ENCODE measurements at regions not wholly inside any gene's neighbourhood (a gene's known extent, or its start where the extent isn't known, plus 50 kb on each side); places are given as distances from the start of the nearest gene placed in this dataset.

DNA sequence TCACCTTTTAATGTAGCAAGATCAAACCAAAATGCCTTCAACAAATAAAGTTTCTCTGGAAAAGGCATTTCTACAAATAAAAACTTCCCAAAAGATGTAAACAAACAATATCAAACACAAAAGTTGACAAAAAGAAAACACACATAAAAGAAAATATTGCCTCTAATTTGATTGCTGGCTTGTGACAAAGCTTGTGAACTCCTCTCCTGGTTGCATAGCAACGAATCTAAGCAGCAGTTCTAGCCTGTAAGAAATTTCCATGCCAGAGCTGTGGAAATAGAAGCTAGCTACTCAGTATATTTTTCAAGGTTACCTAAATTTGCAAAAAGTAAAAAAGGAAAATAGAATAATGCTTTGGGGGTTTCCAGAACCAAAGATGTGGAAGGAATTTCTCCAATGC lies 173.9 kb upstream of the CDK1 start:
- Histone ChIP-seq H3K27ac (no peak overlapping the region), H3K27me3 (replicated peaks in 1 of 7) (no peaks in the 10 kb centered on the region), H3K9me3 (no peaks in the 10 kb centered on the region), H3K36me3 (no peaks in the 10 kb centered on the region), H3K4me3 (no peak overlapping the region), H3K4me1 (peaks cover 0 to 4% (median 0%) of the 10 kb centered on the region in 6 donors)
- intact Hi-C loops (cut with DNase I; ENCODE audit: low total_unique reads): no loop called here
- TF ChIP-seq POLR2AphosphoS5 (IDR thresholded peaks at IDR 0.05): no peak
- TF ChIP-seq, protein P1, sequence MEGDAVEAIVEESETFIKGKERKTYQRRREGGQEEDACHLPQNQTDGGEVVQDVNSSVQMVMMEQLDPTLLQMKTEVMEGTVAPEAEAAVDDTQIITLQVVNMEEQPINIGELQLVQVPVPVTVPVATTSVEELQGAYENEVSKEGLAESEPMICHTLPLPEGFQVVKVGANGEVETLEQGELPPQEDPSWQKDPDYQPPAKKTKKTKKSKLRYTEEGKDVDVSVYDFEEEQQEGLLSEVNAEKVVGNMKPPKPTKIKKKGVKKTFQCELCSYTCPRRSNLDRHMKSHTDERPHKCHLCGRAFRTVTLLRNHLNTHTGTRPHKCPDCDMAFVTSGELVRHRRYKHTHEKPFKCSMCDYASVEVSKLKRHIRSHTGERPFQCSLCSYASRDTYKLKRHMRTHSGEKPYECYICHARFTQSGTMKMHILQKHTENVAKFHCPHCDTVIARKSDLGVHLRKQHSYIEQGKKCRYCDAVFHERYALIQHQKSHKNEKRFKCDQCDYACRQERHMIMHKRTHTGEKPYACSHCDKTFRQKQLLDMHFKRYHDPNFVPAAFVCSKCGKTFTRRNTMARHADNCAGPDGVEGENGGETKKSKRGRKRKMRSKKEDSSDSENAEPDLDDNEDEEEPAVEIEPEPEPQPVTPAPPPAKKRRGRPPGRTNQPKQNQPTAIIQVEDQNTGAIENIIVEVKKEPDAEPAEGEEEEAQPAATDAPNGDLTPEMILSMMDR (IDR thresholded peaks at IDR 0.05 in 8 of 11, conservative IDR thresholded peaks at IDR 0.05 in 3 of 11): no peak
- no peak for TF ChIP-seq POLR2A (IDR thresholded peaks at IDR 0.05)
- DNase-seq: no peak
- 67 to 84% (median 73%) methylated on average over 1 of the region's 1 CpG for WGBS, 5 donors

DNA sequence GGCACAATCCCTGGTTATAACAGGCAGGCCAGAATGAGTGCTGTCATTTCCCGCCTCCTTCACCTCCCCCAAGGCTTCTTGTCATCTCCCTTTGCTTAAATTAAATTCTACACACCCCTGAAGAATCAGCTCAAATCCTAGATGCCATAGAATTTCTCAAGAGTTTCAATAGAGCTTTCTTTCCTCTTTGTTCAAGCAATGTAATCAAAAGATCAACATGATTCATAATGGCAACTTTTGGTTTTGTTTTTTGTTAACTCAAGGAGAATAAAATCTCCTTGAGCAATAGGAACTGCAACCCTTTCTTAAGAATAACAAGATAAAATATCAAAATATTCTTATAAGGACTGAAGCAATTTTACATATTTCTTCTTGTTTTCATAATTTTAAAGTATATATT lies 180.8 kb upstream of the CDK1 start:
- WGBS, 5 donors: 88 to 100% (median 96%) methylated on average over 1 of the region's 1 CpG
- Histone ChIP-seq H3K9me3 (no peaks in the 10 kb centered on the region), H3K36me3 (no peaks in the 10 kb centered on the region), H3K4me1 (no peaks in the 10 kb centered on the region), H3K27me3 (replicated peaks in 1 of 7) (no peaks in the 10 kb centered on the region), H3K4me3 (no peak overlapping the region), H3K27ac (no peak overlapping the region)
- DNase-seq: no peak
- intact Hi-C loops (cut with DNase I; ENCODE audit: low total_unique reads): no loop called here
- TF ChIP-seq, protein P1 (IDR thresholded peaks at IDR 0.05 in 8 of 11, conservative IDR thresholded peaks at IDR 0.05 in 3 of 11): no peak
- no peak for TF ChIP-seq POLR2AphosphoS5 (IDR thresholded peaks at IDR 0.05)
- no peak for TF ChIP-seq POLR2A (IDR thresholded peaks at IDR 0.05)

DNA sequence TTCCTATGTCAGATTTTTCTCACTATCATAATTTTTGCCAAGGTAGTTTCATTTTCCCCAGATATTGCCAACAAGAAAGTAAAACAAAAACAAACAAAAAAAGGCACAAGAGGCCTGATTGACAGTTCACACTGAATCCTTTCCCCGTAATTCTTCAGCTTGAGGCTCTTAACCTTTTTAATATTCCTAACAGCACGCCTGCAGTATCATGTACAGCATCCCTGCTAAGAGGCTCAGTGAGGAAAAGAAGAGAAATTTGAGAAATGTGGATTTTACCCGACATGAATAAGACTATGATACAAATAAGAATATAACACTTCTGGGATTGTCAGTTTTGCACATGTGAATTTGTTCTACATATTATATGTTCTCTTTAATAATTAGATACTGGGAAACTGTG lies 182.4 kb upstream of the CDK1 start:
- DNase-seq: no peak
- WGBS, 5 donors: 88 to 93% (median 89%) methylated on average over 3 of the region's 3 CpGs
- H3K9me3 ChIP-seq: no peaks in the 10 kb centered on the region
- peaks cover 0 to 1% (median 0%) of the 10 kb centered on the region in 6 donors for H3K36me3 ChIP-seq
- intact Hi-C loops (cut with DNase I; ENCODE audit: low total_unique reads): no loop called here
- H3K27ac ChIP-seq: no peak overlapping the region
- no peaks in the 10 kb centered on the region for H3K27me3 ChIP-seq (replicated peaks in 1 of 7)
- no peak overlapping the region for H3K4me3 ChIP-seq
- no peak for TF ChIP-seq POLR2A (IDR thresholded peaks at IDR 0.05)
- TF ChIP-seq POLR2AphosphoS5 (IDR thresholded peaks at IDR 0.05): no peak
- TF ChIP-seq, protein P1 (IDR thresholded peaks at IDR 0.05 in 8 of 11, conservative IDR thresholded peaks at IDR 0.05 in 3 of 11): no peak
- H3K4me1 ChIP-seq: no peaks in the 10 kb centered on the region

DNA sequence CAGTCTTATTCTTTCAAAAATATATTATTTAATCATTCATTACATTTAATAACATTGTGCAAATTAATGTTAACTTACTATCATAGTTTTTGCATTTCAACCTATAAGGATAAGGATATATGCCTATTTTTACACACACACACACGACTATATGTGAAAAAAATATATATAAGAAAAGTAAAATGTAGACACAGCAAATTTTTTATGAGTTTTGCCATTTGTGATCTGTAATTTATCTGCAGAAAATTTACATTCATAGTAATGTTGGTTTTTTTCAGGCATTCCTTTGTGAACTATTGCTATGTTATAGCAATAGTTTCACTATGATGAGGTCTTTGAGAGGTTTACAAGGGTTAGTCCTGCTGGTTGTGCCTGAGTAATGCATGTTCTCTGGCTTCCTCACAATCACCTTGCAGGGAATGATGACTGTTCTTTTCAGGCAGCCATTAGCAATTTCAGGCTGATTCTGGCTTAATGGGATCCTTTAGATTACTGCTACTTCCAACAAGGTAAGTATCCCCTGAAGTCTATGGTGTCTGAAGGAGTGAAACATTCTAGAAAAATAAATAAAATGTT lies 183.7 kb upstream of the CDK1 start:
- DNase-seq: no peak
- WGBS, 5 donors: 69 to 85% (median 75%) methylated on average over 1 of the region's 1 CpG
- H3K9me3 ChIP-seq: no peaks in the 10 kb centered on the region
- H3K27ac ChIP-seq: no peak overlapping the region
- TF ChIP-seq POLR2AphosphoS5 (IDR thresholded peaks at IDR 0.05) (no peak), POLR2A (IDR thresholded peaks at IDR 0.05) (no peak)
- TF ChIP-seq, protein P1 (IDR thresholded peaks at IDR 0.05 in 8 of 11, conservative IDR thresholded peaks at IDR 0.05 in 3 of 11): no peak
- peaks cover 0 to 6% (median 0%) of the 10 kb centered on the region in 6 donors for H3K36me3 ChIP-seq
- H3K4me3 ChIP-seq: no peak overlapping the region
- H3K4me1 ChIP-seq: no peaks in the 10 kb centered on the region
- intact Hi-C loops (cut with DNase I; ENCODE audit: low total_unique reads): no loop called here
- H3K27me3 ChIP-seq (replicated peaks in 1 of 7): no peaks in the 10 kb centered on the region

Data from spleen (tissue), 11 donors.